ENCODE measurements at regions not wholly inside any gene's neighbourhood (a gene's known extent, or its start where the extent isn't known, plus 50 kb on each side); places are given as distances from the start of the nearest gene placed in this dataset.
"Not testable (repeated sequence)": the region's sequence is repeated elsewhere in the genome, so short reads cannot be mapped to it uniquely, and the experiment has no call there.

GRCh38 chr21:35274923-35275322 lies 225.8 kb upstream of the RUNX1 start:
- Mint-ChIP-seq H3K4me3 (no peak overlapping the region), H3K9me3 (no peaks in the 10 kb centered on the region), H3K27ac (no peak overlapping the region), H3K36me3 (ENCODE audit: low read depth) (no peaks in the 10 kb centered on the region), H3K4me1 (no peaks in the 10 kb centered on the region), H3K27me3 (no peaks in the 10 kb centered on the region)
- intact Hi-C loops (cut with micrococcal nuclease): no loop called here
- DNase-seq (no peak), ATAC-seq (ENCODE audit: low read depth) (no peak)
- TF ChIP-seq, protein P1, sequence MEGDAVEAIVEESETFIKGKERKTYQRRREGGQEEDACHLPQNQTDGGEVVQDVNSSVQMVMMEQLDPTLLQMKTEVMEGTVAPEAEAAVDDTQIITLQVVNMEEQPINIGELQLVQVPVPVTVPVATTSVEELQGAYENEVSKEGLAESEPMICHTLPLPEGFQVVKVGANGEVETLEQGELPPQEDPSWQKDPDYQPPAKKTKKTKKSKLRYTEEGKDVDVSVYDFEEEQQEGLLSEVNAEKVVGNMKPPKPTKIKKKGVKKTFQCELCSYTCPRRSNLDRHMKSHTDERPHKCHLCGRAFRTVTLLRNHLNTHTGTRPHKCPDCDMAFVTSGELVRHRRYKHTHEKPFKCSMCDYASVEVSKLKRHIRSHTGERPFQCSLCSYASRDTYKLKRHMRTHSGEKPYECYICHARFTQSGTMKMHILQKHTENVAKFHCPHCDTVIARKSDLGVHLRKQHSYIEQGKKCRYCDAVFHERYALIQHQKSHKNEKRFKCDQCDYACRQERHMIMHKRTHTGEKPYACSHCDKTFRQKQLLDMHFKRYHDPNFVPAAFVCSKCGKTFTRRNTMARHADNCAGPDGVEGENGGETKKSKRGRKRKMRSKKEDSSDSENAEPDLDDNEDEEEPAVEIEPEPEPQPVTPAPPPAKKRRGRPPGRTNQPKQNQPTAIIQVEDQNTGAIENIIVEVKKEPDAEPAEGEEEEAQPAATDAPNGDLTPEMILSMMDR (IDR thresholded peaks at IDR 0.05): no peak
- POLR2A ChIA-PET: no interaction called here
- CTCF ChIA-PET: interaction anchor here (0.6 kb wide), 1 partner anchor 18 kb away, joined by 3 read pairs; no protein-coding TSS in a partner anchor

- H3K36me3 Mint-ChIP-seq (ENCODE audit: low read depth): no peaks in the 10 kb centered on the region
- no peak overlapping the region for H3K4me3 Mint-ChIP-seq
- CTCF ChIA-PET: no interaction called here
- POLR2A ChIA-PET: no interaction called here
- no peak overlapping the region for H3K27ac Mint-ChIP-seq
- ATAC-seq (ENCODE audit: low read depth) (no peak), DNase-seq (no peak)
- no peaks in the 10 kb centered on the region for H3K9me3 Mint-ChIP-seq
- no peaks in the 10 kb centered on the region for H3K4me1 Mint-ChIP-seq
- H3K27me3 Mint-ChIP-seq: no peaks in the 10 kb centered on the region
- intact Hi-C loops (cut with micrococcal nuclease): no loop called here
- TF ChIP-seq, protein P1 (IDR thresholded peaks at IDR 0.05): no peak
Measured at GRCh38 chr21:35274090-35274489, 225.0 kb upstream of the RUNX1 start.

GRCh38 chr21:35273333-35273732 lies 224.2 kb upstream of the RUNX1 start:
- ChIA-PET CTCF (no interaction called here), POLR2A (no interaction called here)
- Mint-ChIP-seq H3K4me3 (no peak overlapping the region), H3K27ac (no peak overlapping the region), H3K36me3 (ENCODE audit: low read depth) (no peaks in the 10 kb centered on the region), H3K4me1 (no peaks in the 10 kb centered on the region), H3K9me3 (no peaks in the 10 kb centered on the region), H3K27me3 (no peaks in the 10 kb centered on the region)
- ATAC-seq (ENCODE audit: low read depth) (no peak), DNase-seq (no peak)
- intact Hi-C loops (cut with micrococcal nuclease): no loop called here
- TF ChIP-seq, protein P1 (IDR thresholded peaks at IDR 0.05): no peak

- ATAC-seq (ENCODE audit: low read depth); intact Hi-C loops (cut with micrococcal nuclease): not testable (repeated sequence)
Measured at GRCh38 chr21:35271344-35272118, 222.4 kb upstream of the RUNX1 start.

DNA sequence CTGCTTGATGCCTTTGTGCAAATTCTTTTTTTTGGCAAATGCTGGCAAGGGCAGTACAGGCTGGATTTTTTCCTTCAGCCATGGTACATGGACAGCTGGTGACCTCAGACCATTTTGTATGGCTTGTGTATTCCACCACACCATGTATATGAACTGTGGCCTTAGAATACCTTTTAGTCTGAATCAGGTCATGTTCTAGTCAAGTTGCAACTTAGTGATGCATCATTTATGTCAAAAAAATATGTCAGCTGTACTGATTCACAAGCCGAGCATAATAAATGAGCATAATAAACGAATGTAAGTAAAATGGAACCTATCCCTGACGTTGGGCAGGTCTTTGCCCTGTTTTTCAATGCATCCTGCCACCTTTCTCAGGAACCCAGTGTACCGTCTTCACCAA lies 219.7 kb upstream of the RUNX1 start:
- Mint-ChIP-seq H3K4me1 (no peaks in the 10 kb centered on the region), H3K36me3 (ENCODE audit: low read depth) (no peaks in the 10 kb centered on the region), H3K9me3 (no peaks in the 10 kb centered on the region), H3K4me3 (no peak overlapping the region), H3K27me3 (peaks cover 3% of the 10 kb centered on the region), H3K27ac (no peak overlapping the region)
- TF ChIP-seq, protein P1 (IDR thresholded peaks at IDR 0.05): no peak
- intact Hi-C loops (cut with micrococcal nuclease): no loop called here
- DNase-seq (no peak), ATAC-seq (ENCODE audit: low read depth) (no peak)
- ChIA-PET POLR2A (no interaction called here), CTCF (no interaction called here)

More at GRCh38 chr21:35271344-35272118, 222.4 kb upstream of the RUNX1 start:
- H3K27me3 Mint-ChIP-seq; POLR2A ChIA-PET; DNase-seq; H3K27ac Mint-ChIP-seq; CTCF ChIA-PET; H3K36me3 Mint-ChIP-seq (ENCODE audit: low read depth); H3K4me1 Mint-ChIP-seq; H3K9me3 Mint-ChIP-seq; H3K4me3 Mint-ChIP-seq: not testable (repeated sequence)

DNA sequence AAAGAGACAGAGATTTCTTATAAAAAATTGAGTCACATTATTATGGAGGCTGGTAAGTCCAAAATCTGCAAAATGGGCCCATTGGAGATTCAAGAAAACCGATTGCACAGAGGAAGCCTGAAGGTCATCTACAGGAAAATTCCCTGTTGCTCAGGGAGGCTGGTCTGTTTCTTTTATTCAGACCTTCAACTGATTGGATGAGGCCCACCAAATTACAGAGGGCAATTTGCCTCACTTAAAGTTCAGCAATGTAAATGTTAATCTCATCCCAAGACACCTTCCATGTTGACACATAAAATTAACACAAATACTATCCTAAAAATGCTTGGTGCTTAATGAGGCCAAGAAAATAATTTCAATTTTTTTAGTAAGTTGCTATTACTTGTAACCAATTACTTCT lies 219.2 kb upstream of the RUNX1 start:
- no peak for ATAC-seq (ENCODE audit: low read depth)
- Mint-ChIP-seq H3K4me1 (no peaks in the 10 kb centered on the region), H3K9me3 (no peaks in the 10 kb centered on the region), H3K27me3 (peaks cover 3% of the 10 kb centered on the region), H3K36me3 (ENCODE audit: low read depth) (no peaks in the 10 kb centered on the region), H3K27ac (no peak overlapping the region), H3K4me3 (no peak overlapping the region)
- TF ChIP-seq, protein P1 (IDR thresholded peaks at IDR 0.05): no peak
- no peak for DNase-seq
- intact Hi-C loops (cut with micrococcal nuclease): no loop called here
- POLR2A ChIA-PET: no interaction called here
- CTCF ChIA-PET: no interaction called here

Measured in activated B cell treated with CpG ODN at 0.5 μM for 24 hours (primary cell).